ENCODE measurements at regions not wholly inside any gene's neighbourhood (a gene's known extent, or its start where the extent isn't known, plus 50 kb on each side); places are given as distances from the start of the nearest gene placed in this dataset.
"Not testable (repeated sequence)": the region's sequence is repeated elsewhere in the genome, so short reads cannot be mapped to it uniquely, and the experiment has no call there.

GRCh38 chr4:135963009-135963408 is 1569.3 kb downstream of the PCDH18 start:
- FAIRE-seq (no peak), DNase-seq (ENCODE audit: insufficient read length, low spot score) (no peak)
- TF ChIP-seq PAX5 (IDR thresholded peaks at IDR 0.05; ENCODE audit: insufficient read depth, low read length, severe bottlenecking) (no peak), SPI1 (IDR thresholded peaks at IDR 0.05; ENCODE audit: low read depth, low read length) (no peak), POLR2A (IDR thresholded peaks at IDR 0.05; ENCODE audit: low read depth, low read length) (no peak), POU2F2 (IDR thresholded peaks at IDR 0.05; ENCODE audit: low read depth, low read length) (no peak), POLR2AphosphoS5 (IDR thresholded peaks at IDR 0.05; ENCODE audit: low read depth, low read length) (no peak), TAF1 (IDR thresholded peaks at IDR 0.05; ENCODE audit: low read depth, low read length) (no peak)

GRCh38 chr4:135949931-135950330 is 1582.4 kb downstream of the PCDH18 start:
- DNase-seq (ENCODE audit: insufficient read length, low spot score) (no peak), FAIRE-seq (no peak)
- TF ChIP-seq TAF1 (IDR thresholded peaks at IDR 0.05; ENCODE audit: low read depth, low read length) (no peak), POLR2A (IDR thresholded peaks at IDR 0.05; ENCODE audit: low read depth, low read length) (no peak), PAX5 (IDR thresholded peaks at IDR 0.05; ENCODE audit: insufficient read depth, low read length, severe bottlenecking) (no peak)

GRCh38 chr4:135948797-135949196 is 1583.5 kb downstream of the PCDH18 start:
- TF ChIP-seq TAF1 (IDR thresholded peaks at IDR 0.05; ENCODE audit: low read depth, low read length) (no peak), POU2F2 (IDR thresholded peaks at IDR 0.05; ENCODE audit: low read depth, low read length) (no peak), PAX5 (IDR thresholded peaks at IDR 0.05; ENCODE audit: insufficient read depth, low read length, severe bottlenecking) (no peak), POLR2A (IDR thresholded peaks at IDR 0.05; ENCODE audit: low read depth, low read length) (no peak), SPI1 (IDR thresholded peaks at IDR 0.05; ENCODE audit: low read depth, low read length) (no peak), POLR2AphosphoS5 (IDR thresholded peaks at IDR 0.05; ENCODE audit: low read depth, low read length) (no peak)
- FAIRE-seq (no peak), DNase-seq (ENCODE audit: insufficient read length, low spot score) (no peak)

- DNase-seq (ENCODE audit: insufficient read length, low spot score) (no peak), FAIRE-seq (no peak)
- TF ChIP-seq TAF1 (IDR thresholded peaks at IDR 0.05; ENCODE audit: low read depth, low read length) = no peak
- no peak for TF ChIP-seq POLR2AphosphoS5 (IDR thresholded peaks at IDR 0.05; ENCODE audit: low read depth, low read length)
- no peak for TF ChIP-seq SPI1 (IDR thresholded peaks at IDR 0.05; ENCODE audit: low read depth, low read length)
- no peak for TF ChIP-seq POLR2A (IDR thresholded peaks at IDR 0.05; ENCODE audit: low read depth, low read length)
- no peak for TF ChIP-seq POU2F2 (IDR thresholded peaks at IDR 0.05; ENCODE audit: low read depth, low read length)
- no peak for TF ChIP-seq PAX5 (IDR thresholded peaks at IDR 0.05; ENCODE audit: insufficient read depth, low read length, severe bottlenecking)
These were observed 1590.6 kb downstream of the PCDH18 start for GRCh38 chr4:135941671-135942070.

GRCh38 chr4:135934026-135934425 is 1598.3 kb downstream of the PCDH18 start:
- no peak for TF ChIP-seq POLR2AphosphoS5 (IDR thresholded peaks at IDR 0.05; ENCODE audit: low read depth, low read length)
- no peak for TF ChIP-seq TAF1 (IDR thresholded peaks at IDR 0.05; ENCODE audit: low read depth, low read length)
- TF ChIP-seq POLR2A (IDR thresholded peaks at IDR 0.05; ENCODE audit: low read depth, low read length) = no peak
- no peak for TF ChIP-seq SPI1 (IDR thresholded peaks at IDR 0.05; ENCODE audit: low read depth, low read length)
- TF ChIP-seq PAX5 (IDR thresholded peaks at IDR 0.05; ENCODE audit: insufficient read depth, low read length, severe bottlenecking) = no peak
- no peak for FAIRE-seq
- DNase-seq (ENCODE audit: insufficient read length, low spot score) = no peak

- DNase-seq (ENCODE audit: insufficient read length, low spot score) = no peak
- TF ChIP-seq POLR2A (IDR thresholded peaks at IDR 0.05; ENCODE audit: low read depth, low read length) (no peak), SPI1 (IDR thresholded peaks at IDR 0.05; ENCODE audit: low read depth, low read length) (no peak), TAF1 (IDR thresholded peaks at IDR 0.05; ENCODE audit: low read depth, low read length) (no peak), POU2F2 (IDR thresholded peaks at IDR 0.05; ENCODE audit: low read depth, low read length) (no peak), POLR2AphosphoS5 (IDR thresholded peaks at IDR 0.05; ENCODE audit: low read depth, low read length) (no peak)
- no peak for FAIRE-seq
These were observed 1604.6 kb downstream of the PCDH18 start for GRCh38 chr4:135927651-135928050.

GRCh38 chr4:135921081-135921480 is 1611.2 kb downstream of the PCDH18 start:
- DNase-seq (ENCODE audit: insufficient read length, low spot score) (no peak), FAIRE-seq (no peak)
- TF ChIP-seq POU2F2 (IDR thresholded peaks at IDR 0.05; ENCODE audit: low read depth, low read length) (no peak), PAX5 (IDR thresholded peaks at IDR 0.05; ENCODE audit: insufficient read depth, low read length, severe bottlenecking) (no peak), POLR2A (IDR thresholded peaks at IDR 0.05; ENCODE audit: low read depth, low read length) (no peak), POLR2AphosphoS5 (IDR thresholded peaks at IDR 0.05; ENCODE audit: low read depth, low read length) (no peak)

- no peak for DNase-seq (ENCODE audit: insufficient read length, low spot score)
- FAIRE-seq = no peak
- TF ChIP-seq PAX5 (IDR thresholded peaks at IDR 0.05; ENCODE audit: insufficient read depth, low read length, severe bottlenecking) = no peak
- no peak for TF ChIP-seq POLR2AphosphoS5 (IDR thresholded peaks at IDR 0.05; ENCODE audit: low read depth, low read length)
- no peak for TF ChIP-seq TAF1 (IDR thresholded peaks at IDR 0.05; ENCODE audit: low read depth, low read length)
- no peak for TF ChIP-seq SPI1 (IDR thresholded peaks at IDR 0.05; ENCODE audit: low read depth, low read length)
- no peak for TF ChIP-seq POLR2A (IDR thresholded peaks at IDR 0.05; ENCODE audit: low read depth, low read length)
- no peak for TF ChIP-seq POU2F2 (IDR thresholded peaks at IDR 0.05; ENCODE audit: low read depth, low read length)
These were observed 1615.3 kb downstream of the PCDH18 start for GRCh38 chr4:135917011-135917410.

- no peak for FAIRE-seq
- no peak for TF ChIP-seq TAF1 (IDR thresholded peaks at IDR 0.05; ENCODE audit: low read depth, low read length)
- TF ChIP-seq POLR2AphosphoS5 (IDR thresholded peaks at IDR 0.05; ENCODE audit: low read depth, low read length) = no peak
- no peak for TF ChIP-seq SPI1 (IDR thresholded peaks at IDR 0.05; ENCODE audit: low read depth, low read length)
- no peak for TF ChIP-seq POLR2A (IDR thresholded peaks at IDR 0.05; ENCODE audit: low read depth, low read length)
- no peak for DNase-seq (ENCODE audit: insufficient read length, low spot score)
These were observed 1631.3 kb downstream of the PCDH18 start for GRCh38 chr4:135900956-135901355.

GRCh38 chr4:135864304-135864703 is 1662.7 kb upstream of the PABPC4L start:
- not testable (repeated sequence) for FAIRE-seq; DNase-seq (ENCODE audit: insufficient read length, low spot score)

GRCh38 chr4:135840781-135841180 is 1639.2 kb upstream of the PABPC4L start:
- TF ChIP-seq POLR2AphosphoS5 (IDR thresholded peaks at IDR 0.05; ENCODE audit: low read depth, low read length) (no peak), TAF1 (IDR thresholded peaks at IDR 0.05; ENCODE audit: low read depth, low read length) (no peak), POU2F2 (IDR thresholded peaks at IDR 0.05; ENCODE audit: low read depth, low read length) (no peak), POLR2A (IDR thresholded peaks at IDR 0.05; ENCODE audit: low read depth, low read length) (no peak), SPI1 (IDR thresholded peaks at IDR 0.05; ENCODE audit: low read depth, low read length) (no peak), PAX5 (IDR thresholded peaks at IDR 0.05; ENCODE audit: insufficient read depth, low read length, severe bottlenecking) (no peak)
- FAIRE-seq (no peak), DNase-seq (ENCODE audit: insufficient read length, low spot score) (no peak)
